A549 (cell line): ENCODE measurements at regions not wholly inside any gene's neighbourhood (a gene's known extent, or its start where the extent isn't known, plus 50 kb on each side); places are given as distances from the start of the nearest gene placed in this dataset.

Source experiments
- ATAC-seq, 2 experiments: fragments of 200-7000 bp in 1 of 2; fragments of >200 bp in 1 of 2; cut with Nextera tagmentation in 1 of 2; cut with Tn5 transposase in 1 of 2; 3 replicates each; pipeline versions ENCODE4 v1.8.0 to v1.9.1; 2018 to 2020; ENCODE audit warnings: mild to moderate bottlenecking in 1 of 2, moderate library complexity in 1 of 2
- CTCF ChIA-PET: fragments of 300-600 bp; sonication (Branson Sonifier 250); formaldehyde crosslinking; extraction: SDS; loops from one replicate; lab custom pipeline; 2021; ENCODE audit warnings: antibody characterized with exemption, inconsistent platforms; lab: Yijun Ruan, JAX
- POLR2A ChIA-PET: fragments of 350-600 bp; formaldehyde crosslinking; extraction: SDS; loops from one replicate; lab custom pipeline; 2021; ENCODE audit warnings: antibody characterized with exemption, inconsistent platforms; lab: Yijun Ruan, JAX
- DNase-seq, 2 experiments: peaks; one replicate each; pipeline versions ENCODE4 v3.0.0 to v3.0.0-alpha.2; 2011 to 2016; ENCODE audit warnings: low read depth in 1 of 2, low spot score in 1 of 2
- FAIRE-seq: peaks from 2 replicates; lab custom pipeline; 2011; peaks lifted over from hg19 to GRCh38; lab: Jason Lieb, UNC
- H3K27ac ChIP-seq, 2 experiments: fragments of >200 bp; sonication (Bioruptor Twin); formaldehyde crosslinking; 3 replicates each; pipeline ENCODE4 v1.5.1; 2016 to 2017
- H3K4me1 ChIP-seq: fragments of >200 bp; sonication (Bioruptor Twin); formaldehyde crosslinking; 3 replicates; pipeline ENCODE4 v1.6.1; 2016
- H3K4me2 ChIP-seq: fragments of >200 bp; sonication (Bioruptor Twin); formaldehyde crosslinking; 3 replicates; pipeline ENCODE4 v1.6.1; 2016
- H3K4me3 ChIP-seq: fragments of >200 bp; sonication (Bioruptor Twin); formaldehyde crosslinking; 3 replicates; pipeline ENCODE4 v1.5.1; 2016
- H3K9me3 ChIP-seq: fragments of >200 bp; sonication (Bioruptor Twin); formaldehyde crosslinking; 3 replicates; pipeline ENCODE4 v1.6.1; 2016
- BHLHE40 ChIP-seq: IDR thresholded peaks from 2 replicates; pipeline ENCODE4 v1.6.1; 2012; ENCODE audit warnings: low read depth, low read length, inconsistent platforms
- EHMT2 ChIP-seq: fragments of 200-600 bp; sonication (generic); IDR thresholded peaks from 2 replicates; pipeline ENCODE4 v1.6.1; 2016; ENCODE audit warnings: antibody characterized with exemption, low read depth, mild to moderate bottlenecking, moderate library complexity
- ESRRA ChIP-seq: fragments of 150-350 bp; IDR thresholded peaks from 2 replicates; pipeline ENCODE4 v1.6.1; 2014; ENCODE audit warnings: mild to moderate bottlenecking, low read length, borderline replicate concordance
- HMGXB4 ChIP-seq: fragments of 250-450 bp; sonication (Bioruptor Pico); IDR thresholded peaks from 2 replicates; pipeline ENCODE4 v1.5.0; 2021; ENCODE audit warnings: mild to moderate bottlenecking, moderate library complexity, borderline replicate concordance
- HOXA7 ChIP-seq: fragments of 250-450 bp; sonication (Bioruptor Pico); IDR thresholded peaks from 2 replicates; pipeline ENCODE4 v1.5.0; 2020; ENCODE audit warnings: mild to moderate bottlenecking, moderate library complexity
- HOXB5 ChIP-seq: fragments of 250-450 bp; sonication (Bioruptor Pico); IDR thresholded peaks from 2 replicates; pipeline ENCODE4 v1.5.0; 2020; ENCODE audit warnings: mild to moderate bottlenecking, moderate library complexity
- JUN ChIP-seq, 2 experiments: fragments of >200 bp; sonication (Bioruptor Twin); formaldehyde crosslinking; IDR thresholded peaks; 2 replicates in 1 of 2; 3 replicates in 1 of 2; pipeline ENCODE4 v1.6.1; 2016 to 2017
- MAFK ChIP-seq: fragments of 450-650 bp; IDR thresholded peaks from 2 replicates; pipeline ENCODE4 v1.6.1; 2014; ENCODE audit not compliant: partially characterized antibody
- PBX3 ChIP-seq: IDR thresholded peaks from 2 replicates; pipeline ENCODE4 v1.6.1; 2012
- POLR2A ChIP-seq: IDR thresholded peaks from 2 replicates; pipeline ENCODE4 v1.6.1; 2012; ENCODE audit warnings: mild to moderate bottlenecking, low read length
- RNF2 ChIP-seq: fragments of 200-600 bp; sonication (generic); IDR thresholded peaks from 2 replicates; pipeline ENCODE4 v1.6.1; 2016; ENCODE audit warnings: low read depth, mild to moderate bottlenecking, antibody characterized with exemption, moderate library complexity, borderline replicate concordance
- SMC3 ChIP-seq: fragments of >200 bp; sonication (Bioruptor Twin); formaldehyde crosslinking; IDR thresholded peaks from 3 replicates; pipeline ENCODE4 v1.6.1; 2018; ENCODE audit warnings: inconsistent platforms
- TFCP2L1 ChIP-seq: fragments of 250-450 bp; sonication (Bioruptor Pico); IDR thresholded peaks from 2 replicates; pipeline ENCODE4 v1.5.0; 2021; ENCODE audit warnings: mild to moderate bottlenecking
- ZC3H11A ChIP-seq: fragments of 450-650 bp; IDR thresholded peaks from 2 replicates; pipeline ENCODE4 v1.6.1; 2014; ENCODE audit warnings: antibody characterized with exemption, mild to moderate bottlenecking
- ZSCAN20 ChIP-seq: fragments of 250-450 bp; sonication (Bioruptor Pico); IDR thresholded peaks from 2 replicates; pipeline ENCODE4 v1.8.0; 2022; ENCODE audit warnings: mild to moderate bottlenecking, moderate library complexity
- WGBS: methylation state at CpG from one replicate; pipeline ENCODE4 v1.1.6; 2017; ENCODE audit errors: missing lambda C conversion rate; 5-methylcytosine and 5-hydroxymethylcytosine counted together
- TF ChIP-seq, protein P1 (sequence below): fragments of 250-450 bp; sonication (Bioruptor Pico); IDR thresholded peaks from 2 replicates; pipeline ENCODE4 v1.5.0; 2020; ENCODE audit warnings: low read depth, mild to moderate bottlenecking, moderate library complexity
- TF ChIP-seq, protein P2 (sequence below): IDR thresholded peaks from 2 replicates; pipeline ENCODE4 v1.6.1; 2012; ENCODE audit warnings: low read depth, borderline replicate concordance
- TF ChIP-seq, protein P3 (sequence below): fragments of >200 bp; sonication (Bioruptor Twin); formaldehyde crosslinking; IDR thresholded peaks from 3 replicates; pipeline ENCODE4 v1.6.1; 2016

GRCh38 chr21:41593051-41593759 is 85.2 kb upstream of the TMPRSS2 start:
- TF ChIP-seq, protein P1, sequence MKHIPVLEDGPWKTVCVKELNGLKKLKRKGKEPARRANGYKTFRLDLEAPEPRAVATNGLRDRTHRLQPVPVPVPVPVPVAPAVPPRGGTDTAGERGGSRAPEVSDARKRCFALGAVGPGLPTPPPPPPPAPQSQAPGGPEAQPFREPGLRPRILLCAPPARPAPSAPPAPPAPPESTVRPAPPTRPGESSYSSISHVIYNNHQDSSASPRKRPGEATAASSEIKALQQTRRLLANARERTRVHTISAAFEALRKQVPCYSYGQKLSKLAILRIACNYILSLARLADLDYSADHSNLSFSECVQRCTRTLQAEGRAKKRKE (CRISPR knock-in tag): no peak
- TF ChIP-seq PBX3 (no peak), BHLHE40 (no peak), EHMT2 (no peak), TFCP2L1 (CRISPR knock-in tag) (no peak), SMC3 (no peak), POLR2A (no peak), HOXA7 (CRISPR knock-in tag) (no peak), HMGXB4 (CRISPR knock-in tag) (no peak), MAFK (no peak), RNF2 (no peak), JUN (IDR thresholded peaks at IDR 0.05) (no peak), HOXB5 (no peak), ZC3H11A (no peak)
- TF ChIP-seq, protein P2, sequence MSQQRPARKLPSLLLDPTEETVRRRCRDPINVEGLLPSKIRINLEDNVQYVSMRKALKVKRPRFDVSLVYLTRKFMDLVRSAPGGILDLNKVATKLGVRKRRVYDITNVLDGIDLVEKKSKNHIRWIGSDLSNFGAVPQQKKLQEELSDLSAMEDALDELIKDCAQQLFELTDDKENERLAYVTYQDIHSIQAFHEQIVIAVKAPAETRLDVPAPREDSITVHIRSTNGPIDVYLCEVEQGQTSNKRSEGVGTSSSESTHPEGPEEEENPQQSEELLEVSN: no peak
- TF ChIP-seq, protein P3, sequence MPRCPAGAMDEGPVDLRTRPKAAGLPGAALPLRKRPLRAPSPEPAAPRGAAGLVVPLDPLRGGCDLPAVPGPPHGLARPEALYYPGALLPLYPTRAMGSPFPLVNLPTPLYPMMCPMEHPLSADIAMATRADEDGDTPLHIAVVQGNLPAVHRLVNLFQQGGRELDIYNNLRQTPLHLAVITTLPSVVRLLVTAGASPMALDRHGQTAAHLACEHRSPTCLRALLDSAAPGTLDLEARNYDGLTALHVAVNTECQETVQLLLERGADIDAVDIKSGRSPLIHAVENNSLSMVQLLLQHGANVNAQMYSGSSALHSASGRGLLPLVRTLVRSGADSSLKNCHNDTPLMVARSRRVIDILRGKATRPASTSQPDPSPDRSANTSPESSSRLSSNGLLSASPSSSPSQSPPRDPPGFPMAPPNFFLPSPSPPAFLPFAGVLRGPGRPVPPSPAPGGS: no peak
- TF ChIP-seq, all 56 proteins: peak for 0
- FAIRE-seq: no peak
- no peak for ATAC-seq
- 52% methylated on average over 8 of the region's 12 CpGs for WGBS
- no peak overlapping the region for H3K4me2 ChIP-seq
- ChIA-PET CTCF (no interaction called here), POLR2A (no interaction called here)
- H3K9me3 ChIP-seq: no peaks in the 10 kb centered on the region
- no peaks in the 10 kb centered on the region for H3K4me1 ChIP-seq
- no peak overlapping the region for H3K4me3 ChIP-seq
- no peak overlapping the region for H3K27ac ChIP-seq
- no peak for DNase-seq

GRCh38 chr21:41589620-41590175 is 81.7 kb upstream of the TMPRSS2 start:
- DNase-seq: no peak
- CTCF ChIA-PET: interaction anchor here (1.0 to 1.3 kb wide), 3 partner anchors 10 to 189 kb away, joined by 3 to 4 read pairs (median 3); no protein-coding TSS in a partner anchor
- H3K4me1 ChIP-seq: no peaks in the 10 kb centered on the region
- WGBS: 79% methylated on average over 8 of the region's 10 CpGs
- no peak for ATAC-seq
- TF ChIP-seq ZSCAN20 (CRISPR knock-in tag): no peak
- TF ChIP-seq, protein P1 (CRISPR knock-in tag): no peak
- no peak for TF ChIP-seq ESRRA
- no peak overlapping the region for H3K27ac ChIP-seq
- H3K4me3 ChIP-seq: no peak overlapping the region
- no peak overlapping the region for H3K4me2 ChIP-seq
- no peaks in the 10 kb centered on the region for H3K9me3 ChIP-seq
- no peak for FAIRE-seq
- POLR2A ChIA-PET: no interaction called here
